ENCODE measurements at regions not wholly inside any gene's neighbourhood (a gene's known extent, or its start where the extent isn't known, plus 50 kb on each side); places are given as distances from the start of the nearest gene placed in this dataset.

GRCh38 chr9:116048081-116048480 is 105.5 kb upstream of the PAPPA start:
- no peak overlapping the region for H3K4me3 ChIP-seq (ENCODE audit: low read depth, low read length)
- TF ChIP-seq CTCF (IDR thresholded peaks at IDR 0.05; ENCODE audit: borderline replicate concordance, insufficient read depth, low read depth, low read length), result no peak

DNA sequence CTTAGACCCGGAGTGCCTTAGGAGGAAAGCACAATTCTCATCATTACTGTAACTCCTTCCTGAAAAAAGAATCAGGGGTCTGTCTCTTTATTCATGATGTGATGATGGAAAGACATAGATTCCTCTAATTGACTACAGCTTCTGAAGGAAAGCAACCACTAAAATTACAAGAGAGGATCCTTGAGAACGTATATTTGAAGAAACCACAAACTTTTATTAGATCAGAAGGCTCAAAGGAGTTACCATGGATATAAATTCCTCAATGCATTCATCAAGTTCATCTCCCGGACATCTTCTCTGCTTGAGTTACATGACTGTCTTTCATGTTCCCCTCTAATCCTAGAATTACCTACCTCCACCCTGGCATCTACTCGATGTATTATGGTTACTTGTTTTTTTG is 104.1 kb upstream of the PAPPA start:
- no peak for TF ChIP-seq CTCF (IDR thresholded peaks at IDR 0.05; ENCODE audit: borderline replicate concordance, insufficient read depth, low read depth, low read length)
- H3K4me3 ChIP-seq (ENCODE audit: low read depth, low read length), result no peak overlapping the region

GRCh38 chr9:116051528-116051927 is 102.1 kb upstream of the PAPPA start:
- no peak for TF ChIP-seq CTCF (IDR thresholded peaks at IDR 0.05; ENCODE audit: borderline replicate concordance, insufficient read depth, low read depth, low read length)

GRCh38 chr9:116055536-116055935 is 98.1 kb upstream of the PAPPA start:
- TF ChIP-seq CTCF (IDR thresholded peaks at IDR 0.05; ENCODE audit: borderline replicate concordance, insufficient read depth, low read depth, low read length), result no peak
- no peak overlapping the region for H3K4me3 ChIP-seq (ENCODE audit: low read depth, low read length)

More at GRCh38 chr9:116051528-116051927, 102.1 kb upstream of the PAPPA start:
- no peak overlapping the region for H3K4me3 ChIP-seq (ENCODE audit: low read depth, low read length)

DNA sequence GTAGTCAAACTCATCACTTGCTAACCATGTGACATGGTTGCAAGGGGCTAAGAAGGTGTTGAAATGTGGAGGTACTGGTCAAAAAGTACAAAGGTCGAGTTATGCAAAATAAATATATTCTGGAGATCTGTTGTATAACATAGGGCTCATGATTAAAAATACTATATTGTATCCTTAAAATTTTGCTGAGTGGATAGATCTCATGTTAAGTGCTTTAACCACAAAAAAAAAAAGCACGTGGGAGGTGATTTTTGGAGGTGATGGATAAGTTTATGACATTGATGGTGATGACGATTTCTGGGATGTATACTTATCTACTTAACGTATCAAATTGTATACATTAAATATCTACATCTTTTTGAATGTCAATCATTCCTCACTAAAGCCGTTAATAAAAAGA is 96.2 kb upstream of the PAPPA start:
- H3K4me3 ChIP-seq (ENCODE audit: low read depth, low read length), result no peak overlapping the region
- TF ChIP-seq CTCF (IDR thresholded peaks at IDR 0.05; ENCODE audit: borderline replicate concordance, insufficient read depth, low read depth, low read length), result no peak

GRCh38 chr9:116058421-116058820 is 95.2 kb upstream of the PAPPA start:
- TF ChIP-seq CTCF (IDR thresholded peaks at IDR 0.05; ENCODE audit: borderline replicate concordance, insufficient read depth, low read depth, low read length), result no peak
- no peak overlapping the region for H3K4me3 ChIP-seq (ENCODE audit: low read depth, low read length)

DNA sequence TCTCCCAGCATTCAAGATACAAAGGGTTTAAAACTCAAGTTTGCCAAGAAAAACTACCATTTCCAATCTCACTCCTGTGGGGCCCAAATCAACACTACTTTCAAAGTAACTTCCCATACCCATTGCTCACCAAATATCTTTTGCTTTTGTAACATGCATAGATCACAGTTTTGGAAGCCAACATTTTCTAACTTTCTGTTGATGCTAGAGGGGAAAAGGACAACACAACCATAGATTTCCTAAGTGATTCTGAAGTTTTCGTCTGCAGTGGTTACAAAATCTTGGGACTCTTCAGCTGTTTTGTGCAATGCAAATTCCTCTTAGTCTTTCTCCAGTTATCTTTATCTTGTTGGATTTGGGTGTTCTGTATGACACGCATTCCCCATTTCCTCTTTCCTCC is 94.1 kb upstream of the PAPPA start:
- no peak overlapping the region for H3K4me3 ChIP-seq (ENCODE audit: low read depth, low read length)
- no peak for TF ChIP-seq CTCF (IDR thresholded peaks at IDR 0.05; ENCODE audit: borderline replicate concordance, insufficient read depth, low read depth, low read length)
